ENCODE measurements at regions not wholly inside any gene's neighbourhood (a gene's known extent, or its start where the extent isn't known, plus 50 kb on each side); places are given as distances from the start of the nearest gene placed in this dataset.

DNA sequence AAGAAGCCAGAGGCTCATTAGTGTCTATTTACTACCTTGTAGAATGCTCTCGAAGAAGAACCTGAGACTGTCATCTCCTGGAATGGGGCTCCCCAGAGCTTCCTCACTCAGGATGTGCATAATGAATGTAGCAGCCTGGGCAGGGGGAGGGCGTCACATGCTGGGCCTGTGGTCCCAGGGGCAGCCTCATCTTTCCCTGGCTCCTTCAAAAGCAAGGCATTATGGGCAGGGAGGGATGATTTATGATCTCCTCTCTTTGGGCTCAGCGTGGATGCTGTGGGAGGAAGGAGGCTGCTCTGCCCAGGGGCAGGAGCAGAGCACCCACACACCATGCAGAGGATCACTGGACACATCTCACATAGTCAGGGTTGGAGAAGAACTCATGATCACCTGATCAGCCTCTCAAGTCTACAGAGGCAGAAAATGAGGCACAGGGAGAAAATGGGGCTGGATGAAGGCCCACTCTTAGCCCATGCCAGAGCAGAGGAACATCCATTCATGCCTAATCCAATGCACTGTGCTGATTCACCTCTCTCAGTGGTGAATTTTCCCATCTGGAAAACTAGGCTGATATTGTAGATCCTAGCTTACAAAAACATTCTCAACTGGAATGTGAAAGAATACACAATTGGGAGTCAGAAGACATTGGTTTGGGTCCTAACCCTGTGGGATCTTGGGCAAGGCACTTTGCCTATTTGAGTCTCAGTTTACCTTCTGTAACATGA is 173.7 kb downstream of the CARTPT start:
- WGBS, 5 donors: 45 to 73% (median 62%) methylated on average over 3 of the region's 3 CpGs
- H3K9me3 ChIP-seq: no peaks in the 10 kb centered on the region
- H3K4me1 ChIP-seq: no peaks in the 10 kb centered on the region
- intact Hi-C loops (cut with DNase I; ENCODE audit: low total_unique reads): no loop called here
- no peaks in the 10 kb centered on the region for H3K36me3 ChIP-seq
- no peak for DNase-seq
- no peak overlapping the region for H3K4me3 ChIP-seq
- H3K27ac ChIP-seq: no peak overlapping the region
- H3K27me3 ChIP-seq (replicated peaks in 1 of 7): peaks cover 0 to 14% (median 0%) of the 10 kb centered on the region in 7 donors
- TF ChIP-seq POLR2A (IDR thresholded peaks at IDR 0.05): no peak

- Histone ChIP-seq H3K27ac (no peak overlapping the region), H3K4me1 (no peaks in the 10 kb centered on the region), H3K36me3 (no peaks in the 10 kb centered on the region), H3K27me3 (replicated peaks in 1 of 7) (peaks cover 0 to 14% (median 0%) of the 10 kb centered on the region in 7 donors), H3K4me3 (no peak overlapping the region), H3K9me3 (no peaks in the 10 kb centered on the region)
- intact Hi-C loops (cut with DNase I; ENCODE audit: low total_unique reads): no loop called here
- WGBS, 5 donors: 70 to 94% (median 84%) methylated on average over 3 of the region's 3 CpGs
- DNase-seq: no peak
- TF ChIP-seq, protein P1, sequence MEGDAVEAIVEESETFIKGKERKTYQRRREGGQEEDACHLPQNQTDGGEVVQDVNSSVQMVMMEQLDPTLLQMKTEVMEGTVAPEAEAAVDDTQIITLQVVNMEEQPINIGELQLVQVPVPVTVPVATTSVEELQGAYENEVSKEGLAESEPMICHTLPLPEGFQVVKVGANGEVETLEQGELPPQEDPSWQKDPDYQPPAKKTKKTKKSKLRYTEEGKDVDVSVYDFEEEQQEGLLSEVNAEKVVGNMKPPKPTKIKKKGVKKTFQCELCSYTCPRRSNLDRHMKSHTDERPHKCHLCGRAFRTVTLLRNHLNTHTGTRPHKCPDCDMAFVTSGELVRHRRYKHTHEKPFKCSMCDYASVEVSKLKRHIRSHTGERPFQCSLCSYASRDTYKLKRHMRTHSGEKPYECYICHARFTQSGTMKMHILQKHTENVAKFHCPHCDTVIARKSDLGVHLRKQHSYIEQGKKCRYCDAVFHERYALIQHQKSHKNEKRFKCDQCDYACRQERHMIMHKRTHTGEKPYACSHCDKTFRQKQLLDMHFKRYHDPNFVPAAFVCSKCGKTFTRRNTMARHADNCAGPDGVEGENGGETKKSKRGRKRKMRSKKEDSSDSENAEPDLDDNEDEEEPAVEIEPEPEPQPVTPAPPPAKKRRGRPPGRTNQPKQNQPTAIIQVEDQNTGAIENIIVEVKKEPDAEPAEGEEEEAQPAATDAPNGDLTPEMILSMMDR (IDR thresholded peaks at IDR 0.05 in 8 of 11, conservative IDR thresholded peaks at IDR 0.05 in 3 of 11): no peak
- no peak for TF ChIP-seq POLR2AphosphoS5 (IDR thresholded peaks at IDR 0.05)
- TF ChIP-seq POLR2A (IDR thresholded peaks at IDR 0.05): no peak
Measured at GRCh38 chr5:71893451-71893850, 174.4 kb downstream of the CARTPT start.

DNA sequence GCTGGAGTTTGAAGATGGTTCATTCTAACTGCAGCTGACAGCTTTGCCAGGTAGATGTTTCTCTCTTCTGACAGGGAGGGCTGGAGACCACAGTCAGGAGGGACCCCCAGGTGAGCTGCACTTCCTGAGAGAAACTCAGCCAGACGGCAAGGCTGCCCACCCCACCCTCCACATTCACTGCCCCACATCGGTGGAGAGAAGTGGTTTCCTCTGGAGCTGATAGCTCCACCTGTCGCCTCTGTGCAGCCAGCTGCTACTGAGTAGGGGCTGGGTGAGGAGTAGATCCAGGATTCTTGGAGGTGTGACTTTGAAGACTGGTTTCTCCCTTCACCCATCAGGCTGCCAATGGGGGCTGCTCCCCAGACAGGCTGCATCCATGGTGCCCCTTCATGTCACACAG is 175.0 kb downstream of the CARTPT start:
- DNase-seq: no peak
- no peaks in the 10 kb centered on the region for H3K36me3 ChIP-seq
- intact Hi-C loops (cut with DNase I; ENCODE audit: low total_unique reads): no loop called here
- H3K4me3 ChIP-seq: no peak overlapping the region
- H3K4me1 ChIP-seq: no peaks in the 10 kb centered on the region
- H3K27me3 ChIP-seq (replicated peaks in 1 of 7): peaks cover 0 to 18% (median 0%) of the 10 kb centered on the region in 7 donors
- no peaks in the 10 kb centered on the region for H3K9me3 ChIP-seq
- TF ChIP-seq POLR2A (IDR thresholded peaks at IDR 0.05) (no peak), POLR2AphosphoS5 (IDR thresholded peaks at IDR 0.05) (no peak)
- TF ChIP-seq, protein P1 (IDR thresholded peaks at IDR 0.05 in 8 of 11, conservative IDR thresholded peaks at IDR 0.05 in 3 of 11): no peak
- 41 to 100% (median 68%) methylated on average over 1 to 3 of the region's 3 CpGs for WGBS, 5 donors
- H3K27ac ChIP-seq: no peak overlapping the region

GRCh38 chr5:71895546-71895945 is 176.5 kb downstream of the CARTPT start:
- WGBS, 5 donors: 67 to 88% (median 80%) methylated on average over 1 of the region's 1 CpG
- no peaks in the 10 kb centered on the region for H3K36me3 ChIP-seq
- peaks cover 0 to 18% (median 0%) of the 10 kb centered on the region in 7 donors for H3K27me3 ChIP-seq (replicated peaks in 1 of 7)
- H3K27ac ChIP-seq: no peak overlapping the region
- intact Hi-C loops (cut with DNase I; ENCODE audit: low total_unique reads): no loop called here
- H3K4me1 ChIP-seq: no peaks in the 10 kb centered on the region
- no peaks in the 10 kb centered on the region for H3K9me3 ChIP-seq
- TF ChIP-seq, protein P1 (IDR thresholded peaks at IDR 0.05 in 8 of 11, conservative IDR thresholded peaks at IDR 0.05 in 3 of 11): no peak
- TF ChIP-seq POLR2A (IDR thresholded peaks at IDR 0.05): no peak
- DNase-seq: no peak
- no peak overlapping the region for H3K4me3 ChIP-seq

All from spleen (tissue), 11 donors.